HEK293 (cell line): ENCODE measurements at regions not wholly inside any gene's neighbourhood (a gene's known extent, or its start where the extent isn't known, plus 50 kb on each side); places are given as distances from the start of the nearest gene placed in this dataset.

ENCODE experiments used
- SCRT2 ChIP-seq: fragments of 450-650 bp; formaldehyde crosslinking; IDR thresholded peaks from 2 replicates; pipeline ENCODE4 v1.5.1; 2016; ENCODE audit warnings: missing biosample characterization, missing genetic modification characterization
- WT1 ChIP-seq: fragments of 450-650 bp; formaldehyde crosslinking; IDR thresholded peaks from 2 replicates; pipeline ENCODE4 v1.5.1; 2016; ENCODE audit warnings: missing biosample characterization, missing genetic modification characterization
- ZNF121 ChIP-seq: fragments of 450-650 bp; formaldehyde crosslinking; IDR thresholded peaks from 2 replicates; pipeline ENCODE4 v1.5.1; 2016; ENCODE audit warnings: missing biosample characterization, missing genetic modification characterization
- ZNF138 ChIP-seq: fragments of 450-650 bp; formaldehyde crosslinking; IDR thresholded peaks from 2 replicates; pipeline ENCODE4 v1.5.1; 2016; ENCODE audit warnings: missing biosample characterization, missing genetic modification characterization, borderline replicate concordance
- ZNF184 ChIP-seq: fragments of 450-650 bp; IDR thresholded peaks from 2 replicates; pipeline ENCODE4 v1.5.1; 2018; ENCODE audit warnings: missing biosample characterization, mild to moderate bottlenecking, missing genetic modification characterization
- ZNF785 ChIP-seq: fragments of 450-650 bp; formaldehyde crosslinking; IDR thresholded peaks from 2 replicates; pipeline ENCODE4 v1.5.1; 2016; ENCODE audit warnings: missing biosample characterization, missing genetic modification characterization
- TF ChIP-seq, protein P1 (sequence below): fragments of 450-650 bp; formaldehyde crosslinking; IDR thresholded peaks from 2 replicates; pipeline ENCODE4 v1.5.1; 2016; ENCODE audit warnings: missing biosample characterization, missing genetic modification characterization
- TF ChIP-seq, protein P2 (sequence below): fragments of 450-650 bp; formaldehyde crosslinking; IDR thresholded peaks from 2 replicates; pipeline ENCODE4 v1.5.1; 2016; ENCODE audit warnings: missing biosample characterization, missing genetic modification characterization
- TF ChIP-seq, protein P3 (sequence below): fragments of 450-650 bp; formaldehyde crosslinking; IDR thresholded peaks from 2 replicates; pipeline ENCODE4 v1.5.1; 2016; ENCODE audit warnings: missing biosample characterization, missing genetic modification characterization, borderline replicate concordance
- TF ChIP-seq, protein P4 (sequence below): fragments of 450-650 bp; formaldehyde crosslinking; IDR thresholded peaks from 2 replicates; pipeline ENCODE4 v1.5.1; 2016; ENCODE audit warnings: missing biosample characterization, missing genetic modification characterization, low read depth
- TF ChIP-seq, protein P5 (sequence below): fragments of 450-650 bp; formaldehyde crosslinking; IDR thresholded peaks from 2 replicates; pipeline ENCODE4 v1.5.1; 2016; ENCODE audit warnings: missing biosample characterization, missing genetic modification characterization

DNA sequence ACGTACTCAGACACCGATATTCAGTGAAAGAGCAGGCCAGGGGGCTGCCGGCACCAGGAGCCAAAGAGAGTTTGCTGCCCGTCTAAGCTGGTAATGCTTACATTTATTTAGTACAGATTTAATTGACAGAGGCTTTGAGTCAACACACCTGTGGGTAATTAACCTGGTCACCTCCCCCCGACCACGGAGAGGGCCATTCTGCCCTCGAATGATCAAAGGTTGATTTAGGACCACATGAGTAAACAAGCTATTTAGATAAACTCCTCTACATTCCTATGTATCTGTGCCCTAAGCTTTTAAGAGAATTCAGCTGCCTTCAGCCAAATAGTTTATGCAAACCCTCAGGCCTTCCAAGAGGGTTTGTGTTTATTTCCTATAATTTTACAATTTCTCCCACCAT, 164.8 kb downstream of the IPMK start:
- TF ChIP-seq SCRT2 (no peak), ZNF121 (no peak), WT1 (tag by site-specific recombination) (no peak), ZNF184 (no peak), ZNF785 (tag by site-specific recombination) (no peak), ZNF138 (tag by site-specific recombination) (no peak)
- TF ChIP-seq, protein P1, sequence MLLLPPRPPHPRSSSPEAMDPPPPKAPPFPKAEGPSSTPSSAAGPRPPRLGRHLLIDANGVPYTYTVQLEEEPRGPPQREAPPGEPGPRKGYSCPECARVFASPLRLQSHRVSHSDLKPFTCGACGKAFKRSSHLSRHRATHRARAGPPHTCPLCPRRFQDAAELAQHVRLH = no peak
- TF ChIP-seq, protein P2, sequence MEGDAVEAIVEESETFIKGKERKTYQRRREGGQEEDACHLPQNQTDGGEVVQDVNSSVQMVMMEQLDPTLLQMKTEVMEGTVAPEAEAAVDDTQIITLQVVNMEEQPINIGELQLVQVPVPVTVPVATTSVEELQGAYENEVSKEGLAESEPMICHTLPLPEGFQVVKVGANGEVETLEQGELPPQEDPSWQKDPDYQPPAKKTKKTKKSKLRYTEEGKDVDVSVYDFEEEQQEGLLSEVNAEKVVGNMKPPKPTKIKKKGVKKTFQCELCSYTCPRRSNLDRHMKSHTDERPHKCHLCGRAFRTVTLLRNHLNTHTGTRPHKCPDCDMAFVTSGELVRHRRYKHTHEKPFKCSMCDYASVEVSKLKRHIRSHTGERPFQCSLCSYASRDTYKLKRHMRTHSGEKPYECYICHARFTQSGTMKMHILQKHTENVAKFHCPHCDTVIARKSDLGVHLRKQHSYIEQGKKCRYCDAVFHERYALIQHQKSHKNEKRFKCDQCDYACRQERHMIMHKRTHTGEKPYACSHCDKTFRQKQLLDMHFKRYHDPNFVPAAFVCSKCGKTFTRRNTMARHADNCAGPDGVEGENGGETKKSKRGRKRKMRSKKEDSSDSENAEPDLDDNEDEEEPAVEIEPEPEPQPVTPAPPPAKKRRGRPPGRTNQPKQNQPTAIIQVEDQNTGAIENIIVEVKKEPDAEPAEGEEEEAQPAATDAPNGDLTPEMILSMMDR (tag by site-specific recombination) = no peak
- TF ChIP-seq, protein P3, sequence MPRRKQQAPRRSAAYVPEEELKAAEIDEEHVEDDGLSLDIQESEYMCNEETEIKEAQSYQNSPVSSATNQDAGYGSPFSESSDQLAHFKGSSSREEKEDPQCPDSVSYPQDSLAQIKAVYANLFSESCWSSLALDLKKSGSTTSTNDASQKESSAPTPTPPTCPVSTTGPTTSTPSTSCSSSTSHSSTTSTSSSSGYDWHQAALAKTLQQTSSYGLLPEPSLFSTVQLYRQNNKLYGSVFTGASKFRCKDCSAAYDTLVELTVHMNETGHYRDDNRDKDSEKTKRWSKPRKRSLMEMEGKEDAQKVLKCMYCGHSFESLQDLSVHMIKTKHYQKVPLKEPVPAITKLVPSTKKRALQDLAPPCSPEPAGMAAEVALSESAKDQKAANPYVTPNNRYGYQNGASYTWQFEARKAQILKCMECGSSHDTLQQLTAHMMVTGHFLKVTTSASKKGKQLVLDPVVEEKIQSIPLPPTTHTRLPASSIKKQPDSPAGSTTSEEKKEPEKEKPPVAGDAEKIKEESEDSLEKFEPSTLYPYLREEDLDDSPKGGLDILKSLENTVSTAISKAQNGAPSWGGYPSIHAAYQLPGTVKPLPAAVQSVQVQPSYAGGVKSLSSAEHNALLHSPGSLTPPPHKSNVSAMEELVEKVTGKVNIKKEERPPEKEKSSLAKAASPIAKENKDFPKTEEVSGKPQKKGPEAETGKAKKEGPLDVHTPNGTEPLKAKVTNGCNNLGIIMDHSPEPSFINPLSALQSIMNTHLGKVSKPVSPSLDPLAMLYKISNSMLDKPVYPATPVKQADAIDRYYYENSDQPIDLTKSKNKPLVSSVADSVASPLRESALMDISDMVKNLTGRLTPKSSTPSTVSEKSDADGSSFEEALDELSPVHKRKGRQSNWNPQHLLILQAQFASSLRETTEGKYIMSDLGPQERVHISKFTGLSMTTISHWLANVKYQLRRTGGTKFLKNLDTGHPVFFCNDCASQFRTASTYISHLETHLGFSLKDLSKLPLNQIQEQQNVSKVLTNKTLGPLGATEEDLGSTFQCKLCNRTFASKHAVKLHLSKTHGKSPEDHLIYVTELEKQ (tag by site-specific recombination) = no peak
- TF ChIP-seq, protein P4, sequence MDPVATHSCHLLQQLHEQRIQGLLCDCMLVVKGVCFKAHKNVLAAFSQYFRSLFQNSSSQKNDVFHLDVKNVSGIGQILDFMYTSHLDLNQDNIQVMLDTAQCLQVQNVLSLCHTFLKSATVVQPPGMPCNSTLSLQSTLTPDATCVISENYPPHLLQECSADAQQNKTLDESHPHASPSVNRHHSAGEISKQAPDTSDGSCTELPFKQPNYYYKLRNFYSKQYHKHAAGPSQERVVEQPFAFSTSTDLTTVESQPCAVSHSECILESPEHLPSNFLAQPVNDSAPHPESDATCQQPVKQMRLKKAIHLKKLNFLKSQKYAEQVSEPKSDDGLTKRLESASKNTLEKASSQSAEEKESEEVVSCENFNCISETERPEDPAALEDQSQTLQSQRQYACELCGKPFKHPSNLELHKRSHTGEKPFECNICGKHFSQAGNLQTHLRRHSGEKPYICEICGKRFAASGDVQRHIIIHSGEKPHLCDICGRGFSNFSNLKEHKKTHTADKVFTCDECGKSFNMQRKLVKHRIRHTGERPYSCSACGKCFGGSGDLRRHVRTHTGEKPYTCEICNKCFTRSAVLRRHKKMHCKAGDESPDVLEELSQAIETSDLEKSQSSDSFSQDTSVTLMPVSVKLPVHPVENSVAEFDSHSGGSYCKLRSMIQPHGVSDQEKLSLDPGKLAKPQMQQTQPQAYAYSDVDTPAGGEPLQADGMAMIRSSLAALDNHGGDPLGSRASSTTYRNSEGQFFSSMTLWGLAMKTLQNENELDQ (tag by site-specific recombination) = no peak
- TF ChIP-seq, protein P5, sequence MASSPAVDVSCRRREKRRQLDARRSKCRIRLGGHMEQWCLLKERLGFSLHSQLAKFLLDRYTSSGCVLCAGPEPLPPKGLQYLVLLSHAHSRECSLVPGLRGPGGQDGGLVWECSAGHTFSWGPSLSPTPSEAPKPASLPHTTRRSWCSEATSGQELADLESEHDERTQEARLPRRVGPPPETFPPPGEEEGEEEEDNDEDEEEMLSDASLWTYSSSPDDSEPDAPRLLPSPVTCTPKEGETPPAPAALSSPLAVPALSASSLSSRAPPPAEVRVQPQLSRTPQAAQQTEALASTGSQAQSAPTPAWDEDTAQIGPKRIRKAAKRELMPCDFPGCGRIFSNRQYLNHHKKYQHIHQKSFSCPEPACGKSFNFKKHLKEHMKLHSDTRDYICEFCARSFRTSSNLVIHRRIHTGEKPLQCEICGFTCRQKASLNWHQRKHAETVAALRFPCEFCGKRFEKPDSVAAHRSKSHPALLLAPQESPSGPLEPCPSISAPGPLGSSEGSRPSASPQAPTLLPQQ (tag by site-specific recombination) = no peak
